ENCODE measurements at regions not wholly inside any gene's neighbourhood (a gene's known extent, or its start where the extent isn't known, plus 50 kb on each side); places are given as distances from the start of the nearest gene placed in this dataset.

GRCh38 chr10:117830205-117830604 is 216.5 kb downstream of the RAB11FIP2 start:
- TF ChIP-seq EZH2 (IDR thresholded peaks at IDR 0.05; ENCODE audit: borderline replicate concordance, control insufficient read depth, low read depth, low read length): no peak
- no peak for TF ChIP-seq CHD4 (IDR thresholded peaks at IDR 0.05)
- no peak for TF ChIP-seq PAX8 (IDR thresholded peaks at IDR 0.05)
- no peak for TF ChIP-seq ZZZ3 (IDR thresholded peaks at IDR 0.05; ENCODE audit: control insufficient read depth, insufficient read length, low read depth)
- no peak for TF ChIP-seq CTCF (IDR thresholded peaks at IDR 0.05 in 2 of 3, conservative IDR thresholded peaks at IDR 0.05 in 1 of 3; ENCODE audit: control insufficient read depth in 2 of 3, extremely low read depth in 1 of 3, insufficient read depth in 1 of 3, low read depth in 3 of 3, low read length in 3 of 3)

All from GM12878 (cell line).